GM12878 (cell line): ENCODE measurements at regions not wholly inside any gene's neighbourhood (a gene's known extent, or its start where the extent isn't known, plus 50 kb on each side); places are given as distances from the start of the nearest gene placed in this dataset.

Source experiments
- ATAC-seq: fragments of 200-7000 bp; cut with Tn5 transposase; 3 replicates; pipeline ENCODE4 v1.9.1; 2020; ENCODE audit warnings: mild to moderate bottlenecking, moderate library complexity
- BruUV-seq: library from RNA; stranded (reverse); fragments of 400-500 nt; replicated peaks from 2 replicates; lab custom pipeline; 2021; lab: Mats Ljungman, UMichigan
- CTCF ChIA-PET: fragments of 300-600 bp; sonication (Branson Sonifier 250); formaldehyde crosslinking; extraction: SDS; loops from one replicate; lab custom pipeline; 2021; ENCODE audit warnings: inconsistent platforms; lab: Yijun Ruan, JAX
- POLR2A ChIA-PET: fragments of 350-600 bp; formaldehyde crosslinking; extraction: SDS; loops from one replicate; lab custom pipeline; 2021; ENCODE audit warnings: inconsistent platforms; lab: Charles Lee
- RAD21 ChIA-PET: fragments of 300-600 bp; sonication (Branson Sonifier 250); formaldehyde crosslinking; loops from one replicate; lab custom pipeline; 2023; ENCODE audit warnings: antibody characterized with exemption; ENCODE audit not compliant: unreplicated experiment; lab: Charles Lee
- SMC1A ChIA-PET: fragments of 300-600 bp; sonication (Branson Sonifier 250); formaldehyde crosslinking; loops from one replicate; lab custom pipeline; 2023; ENCODE audit not compliant: unreplicated experiment, uncharacterized antibody; lab: Charles Lee
- DNase-seq: peaks from one replicate; pipeline ENCODE4 v3.0.0-alpha.2; 2011; ENCODE audit warnings: low read depth, low spot score
- FAIRE-seq: peaks from 3 replicates; lab custom pipeline; 2011; peaks lifted over from hg19 to GRCh38; lab: Jason Lieb, UNC
- H2AFZ ChIP-seq: 2 replicates; pipeline ENCODE4 v1.6.0; 2011; ENCODE audit warnings: low read depth, low read length, control low read depth; ENCODE audit not compliant: control insufficient read depth
- H3K27ac ChIP-seq: 2 replicates; pipeline ENCODE4 v1.5.1; 2011; ENCODE audit warnings: control low read depth; ENCODE audit not compliant: control insufficient read depth, insufficient read depth
- H3K27me3 ChIP-seq, 2 experiments: replicated peaks in 1 of 2; 2 replicates each; pipeline versions ENCODE4 v1.6.0 to v1.6.1; 2011; ENCODE audit warnings: low read length in 1 of 2; ENCODE audit not compliant: control insufficient read depth in 2 of 2, insufficient read depth in 2 of 2
- H3K36me3 ChIP-seq, 2 experiments: 2 replicates each; pipeline ENCODE4 v1.5.1; 2011; ENCODE audit warnings: low read length in 1 of 2; ENCODE audit not compliant: control insufficient read depth in 2 of 2, insufficient read depth in 2 of 2
- H3K4me1 ChIP-seq: 2 replicates; pipeline ENCODE4 v1.6.1; 2011; ENCODE audit warnings: mild to moderate bottlenecking, low read length, moderate library complexity, mixed read lengths; ENCODE audit not compliant: control insufficient read depth, insufficient read depth
- H3K4me2 ChIP-seq: 2 replicates; pipeline ENCODE4 v1.6.0; 2011; ENCODE audit warnings: control low read depth; ENCODE audit not compliant: control insufficient read depth, insufficient read depth
- H3K4me3 ChIP-seq: fragments of 200-600 bp; sonication (generic); 2 replicates; pipeline ENCODE4 v1.5.1; 2016
- H3K79me2 ChIP-seq: 2 replicates; pipeline ENCODE4 v1.6.0; 2011; ENCODE audit warnings: low read length; ENCODE audit not compliant: control insufficient read depth, insufficient read depth
- H3K9ac ChIP-seq: 2 replicates; pipeline ENCODE4 v1.8.0; 2011; ENCODE audit warnings: low read length, control low read depth, mixed read lengths; ENCODE audit not compliant: control insufficient read depth, insufficient read depth
- H3K9me3 ChIP-seq: replicated peaks from 3 replicates; pipeline ENCODE4 v1.5.1; 2011; ENCODE audit warnings: mild to moderate bottlenecking, low read length; ENCODE audit not compliant: control insufficient read depth, insufficient read depth
- H4K20me1 ChIP-seq: 2 replicates; pipeline ENCODE4 v1.6.0; 2011; ENCODE audit not compliant: control insufficient read depth, insufficient read depth
- BACH1 ChIP-seq: fragments of 450-650 bp; IDR thresholded peaks from 2 replicates; pipeline ENCODE4 v1.6.1; 2017; ENCODE audit warnings: mild to moderate bottlenecking, borderline replicate concordance
- BCL11A ChIP-seq: IDR thresholded peaks from 2 replicates; pipeline ENCODE4 v1.6.1; 2011; ENCODE audit warnings: low read depth, low read length
- CBX3 ChIP-seq: fragments of 200-600 bp; sonication (generic); IDR thresholded peaks from 2 replicates; pipeline ENCODE4 v1.6.1; 2016; ENCODE audit warnings: low read depth, borderline replicate concordance
- EGR1 ChIP-seq, 2 experiments: IDR thresholded peaks; 1 replicate in 1 of 2; 2 replicates in 1 of 2; pipeline ENCODE4 v1.6.1; 2011 to 2012; ENCODE audit warnings: low read depth in 2 of 2, low read length in 2 of 2, borderline replicate concordance in 1 of 2, mild to moderate bottlenecking in 1 of 2, moderate library complexity in 1 of 2
- HDAC6 ChIP-seq: fragments of 200-600 bp; sonication (generic); IDR thresholded peaks from one replicate; pipeline ENCODE4 v1.8.0; 2017; ENCODE audit warnings: antibody characterized with exemption; ENCODE audit not compliant: unreplicated experiment
- IRF4 ChIP-seq: IDR thresholded peaks from 2 replicates; pipeline ENCODE4 v1.6.1; 2011; ENCODE audit warnings: low read depth, low read length
- JUNB ChIP-seq: IDR thresholded peaks from 2 replicates; pipeline ENCODE4 v1.6.1; 2016; ENCODE audit warnings: antibody characterized with exemption, mild to moderate bottlenecking
- MEF2B ChIP-seq: fragments of 450-650 bp; IDR thresholded peaks from 2 replicates; pipeline ENCODE4 v1.6.1; 2018; ENCODE audit warnings: mild to moderate bottlenecking, moderate library complexity; ENCODE audit not compliant: partially characterized antibody, poor library complexity, severe bottlenecking
- TAF1 ChIP-seq: IDR thresholded peaks from 2 replicates; pipeline ENCODE4 v1.6.1; 2011; ENCODE audit warnings: mild to moderate bottlenecking, low read depth, low read length, borderline replicate concordance
- ZNF384 ChIP-seq: IDR thresholded peaks from 2 replicates; pipeline ENCODE4 v1.6.1; 2012; ENCODE audit warnings: low read depth, mild to moderate bottlenecking, low read length, improper control_type of control experiment, borderline replicate concordance
- WGBS: methylation state at CpG from one replicate; pipeline ENCODE4 v1.1.6; 2016; ENCODE audit warnings: low lambda C conversion rate; ENCODE audit not compliant: insufficient replicate concordance, insufficient coverage; ENCODE audit errors: missing lambda C conversion rate; 5-methylcytosine and 5-hydroxymethylcytosine counted together
- in situ Hi-C: fragments of 300-500 bp; cut with MboI; formaldehyde crosslinking; loops from 9 replicates; pipeline ENCODE4 v1.14.3; 2018; ENCODE audit warnings: mixed read lengths
- intact Hi-C: fragments of 100-400 bp; cut with micrococcal nuclease; formaldehyde crosslinking; loops from one replicate; pipeline ENCODE4 v1.14.2; 2022; ENCODE audit not compliant: unreplicated experiment
- TF ChIP-seq, protein P1 (sequence below): fragments of 450-650 bp; IDR thresholded peaks from 2 replicates; pipeline ENCODE4 v1.6.1; 2018; ENCODE audit warnings: mild to moderate bottlenecking, low read depth, moderate library complexity; ENCODE audit not compliant: partially characterized antibody

DNA sequence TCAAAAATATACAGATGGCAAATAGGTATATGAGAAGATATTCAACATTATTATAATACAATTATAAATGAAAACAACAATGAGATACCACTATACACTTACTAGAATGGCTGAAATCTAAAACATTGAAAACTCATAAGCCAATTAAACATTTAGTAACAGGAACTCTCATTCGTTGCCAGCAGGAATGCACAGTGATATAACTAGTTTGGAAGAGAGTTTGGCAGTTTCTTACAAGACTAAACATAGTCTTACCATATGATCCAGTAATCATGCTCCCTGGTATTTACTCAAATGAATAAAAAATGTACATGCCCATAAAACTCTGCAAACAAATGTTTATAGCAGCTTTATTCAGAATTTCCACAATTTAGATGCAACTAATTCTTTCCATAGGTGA is 476.2 kb upstream of the COBL start:
- H2AFZ ChIP-seq: no peak overlapping the region
- no peak overlapping the region for H3K27ac ChIP-seq
- H3K9ac ChIP-seq: no peak overlapping the region
- no TSS peak for BruUV-seq
- POLR2A ChIA-PET: no interaction called here
- WGBS: 0% methylated on average over 1 of the region's 1 CpG
- intact Hi-C loops (no loop called here), in situ Hi-C loops (no loop called here)
- no peak overlapping the region for H3K4me2 ChIP-seq
- RAD21 ChIA-PET: no interaction called here
- SMC1A ChIA-PET: no interaction called here
- no peaks in the 10 kb centered on the region for H3K9me3 ChIP-seq
- CTCF ChIA-PET: no interaction called here
- no peaks in the 10 kb centered on the region for H4K20me1 ChIP-seq
- no peak overlapping the region for H3K4me3 ChIP-seq
- ATAC-seq (no peak), FAIRE-seq (no peak)
- no peaks in the 10 kb centered on the region for H3K36me3 ChIP-seq
- H3K4me1 ChIP-seq: no peaks in the 10 kb centered on the region
- TF ChIP-seq EGR1 (IDR thresholded peaks at IDR 0.05; ENCODE audit: borderline replicate concordance in 1 of 2, low read depth in 2 of 2, low read length in 2 of 2) (no peak), BCL11A (no peak), TAF1 (no peak), HDAC6 (no peak), MEF2B (no peak), CBX3 (no peak), IRF4 (no peak), ZNF384 (no peak), JUNB (no peak), BACH1 (no peak)
- TF ChIP-seq, protein P1, sequence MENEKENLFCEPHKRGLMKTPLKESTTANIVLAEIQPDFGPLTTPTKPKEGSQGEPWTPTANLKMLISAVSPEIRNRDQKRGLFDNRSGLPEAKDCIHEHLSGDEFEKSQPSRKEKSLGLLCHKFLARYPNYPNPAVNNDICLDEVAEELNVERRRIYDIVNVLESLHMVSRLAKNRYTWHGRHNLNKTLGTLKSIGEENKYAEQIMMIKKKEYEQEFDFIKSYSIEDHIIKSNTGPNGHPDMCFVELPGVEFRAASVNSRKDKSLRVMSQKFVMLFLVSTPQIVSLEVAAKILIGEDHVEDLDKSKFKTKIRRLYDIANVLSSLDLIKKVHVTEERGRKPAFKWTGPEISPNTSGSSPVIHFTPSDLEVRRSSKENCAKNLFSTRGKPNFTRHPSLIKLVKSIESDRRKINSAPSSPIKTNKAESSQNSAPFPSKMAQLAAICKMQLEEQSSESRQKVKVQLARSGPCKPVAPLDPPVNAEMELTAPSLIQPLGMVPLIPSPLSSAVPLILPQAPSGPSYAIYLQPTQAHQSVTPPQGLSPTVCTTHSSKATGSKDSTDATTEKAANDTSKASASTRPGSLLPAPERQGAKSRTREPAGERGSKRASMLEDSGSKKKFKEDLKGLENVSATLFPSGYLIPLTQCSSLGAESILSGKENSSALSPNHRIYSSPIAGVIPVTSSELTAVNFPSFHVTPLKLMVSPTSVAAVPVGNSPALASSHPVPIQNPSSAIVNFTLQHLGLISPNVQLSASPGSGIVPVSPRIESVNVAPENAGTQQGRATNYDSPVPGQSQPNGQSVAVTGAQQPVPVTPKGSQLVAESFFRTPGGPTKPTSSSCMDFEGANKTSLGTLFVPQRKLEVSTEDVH: no peak
- TF ChIP-seq, all 136 proteins: peak for 0
- DNase-seq: no peak
- H3K79me2 ChIP-seq: no peaks in the 10 kb centered on the region
- H3K27me3 ChIP-seq: no peaks in the 10 kb centered on the region
